IPS-18a (cell line): ENCODE measurements at regions not wholly inside any gene's neighbourhood (a gene's known extent, or its start where the extent isn't known, plus 50 kb on each side); places are given as distances from the start of the nearest gene placed in this dataset.

Experiments
- H3K27ac ChIP-seq: one replicate; pipeline ENCODE4 v1.5.1; 2013; ENCODE audit warnings: low read length
- H3K27me3 ChIP-seq: one replicate; pipeline ENCODE4 v1.6.1; 2013; ENCODE audit warnings: mild to moderate bottlenecking, low read length; ENCODE audit not compliant: control insufficient read depth, insufficient read depth
- H3K36me3 ChIP-seq: one replicate; pipeline ENCODE4 v1.6.1; 2013; ENCODE audit warnings: low read depth, low read length; ENCODE audit not compliant: control insufficient read depth
- H3K4me1 ChIP-seq: one replicate; pipeline ENCODE4 v1.6.1; 2013; ENCODE audit warnings: low read depth, low read length; ENCODE audit not compliant: control insufficient read depth
- H3K4me3 ChIP-seq: one replicate; pipeline ENCODE4 v1.5.1; 2013; ENCODE audit warnings: low read length
- H3K9ac ChIP-seq: one replicate; pipeline ENCODE4 v1.6.1; 2013; ENCODE audit warnings: mild to moderate bottlenecking, low read length, moderate library complexity
- H3K9me3 ChIP-seq: one replicate; pipeline ENCODE4 v1.6.1; 2013; ENCODE audit warnings: low read depth, low read length; ENCODE audit not compliant: control insufficient read depth

DNA sequence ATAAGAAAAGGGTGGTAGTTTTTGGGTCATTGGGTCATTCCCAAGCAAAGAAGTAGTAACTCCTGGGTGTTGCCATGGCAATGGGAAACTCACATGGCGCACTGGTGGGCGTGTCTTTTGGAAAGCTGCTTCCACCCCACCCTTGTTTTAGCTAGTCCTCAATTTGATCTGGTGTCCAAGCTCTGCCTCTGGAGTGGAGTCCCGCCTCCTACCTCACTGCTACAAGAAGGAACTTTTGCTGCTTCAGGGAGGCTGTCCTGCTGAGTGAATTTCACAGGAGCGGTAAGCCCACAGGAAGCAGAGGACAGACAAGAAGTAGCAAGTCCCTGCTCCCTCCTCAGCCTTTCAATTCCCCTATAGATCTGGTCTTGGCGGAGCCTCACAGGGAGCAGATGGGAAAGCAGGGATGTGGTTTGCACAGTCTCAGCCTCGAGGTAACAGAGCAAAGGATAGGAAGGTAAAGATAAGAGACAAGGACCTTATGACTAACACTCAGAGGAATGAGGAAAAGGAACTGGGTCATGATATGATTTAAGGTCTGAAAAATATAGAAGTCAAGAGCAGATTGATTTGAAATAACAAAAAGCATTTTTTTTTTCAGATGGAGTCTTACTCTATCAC, 700.3 kb downstream of the TNS3 start:
- no peaks in the 10 kb centered on the region for H3K36me3 ChIP-seq
- H3K27me3 ChIP-seq, result no peaks in the 10 kb centered on the region
- H3K4me1 ChIP-seq, result no peaks in the 10 kb centered on the region
- no peak overlapping the region for H3K4me3 ChIP-seq
- H3K9me3 ChIP-seq, result no peaks in the 10 kb centered on the region
- no peak overlapping the region for H3K9ac ChIP-seq
- no peak overlapping the region for H3K27ac ChIP-seq

DNA sequence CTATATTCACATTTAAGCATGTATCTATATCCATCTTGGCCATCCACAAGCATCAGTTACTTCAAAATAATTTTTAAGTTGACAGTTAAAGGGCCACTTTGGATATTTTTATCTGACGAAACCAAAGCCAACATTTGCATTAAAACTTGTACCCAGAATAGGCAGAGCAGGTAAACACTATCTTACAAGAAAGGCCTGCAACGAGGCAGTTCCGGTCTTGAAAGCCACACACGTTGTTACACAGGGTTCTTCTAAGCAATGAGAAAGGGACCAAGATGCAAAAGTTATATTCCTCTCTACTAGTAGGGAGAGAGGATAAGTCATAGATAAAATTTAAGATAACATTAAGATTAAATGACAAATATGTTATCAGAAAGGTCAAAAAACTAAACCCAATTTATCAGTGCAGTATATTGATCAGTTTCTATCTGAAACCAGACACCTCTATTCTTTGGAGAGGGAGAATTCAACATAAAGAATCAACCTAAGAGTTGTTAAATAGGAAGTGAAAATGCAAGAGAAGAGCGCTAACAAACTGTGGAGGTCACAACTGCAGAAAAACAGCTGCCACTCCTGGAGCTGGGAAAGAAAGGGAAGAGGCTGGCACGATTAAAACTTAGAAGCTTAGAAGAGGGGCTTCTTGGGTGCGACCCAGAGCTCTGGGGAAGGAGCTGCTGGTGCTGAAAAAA, 701.3 kb downstream of the TNS3 start:
- Histone ChIP-seq H3K27ac (no peak overlapping the region), H3K27me3 (no peaks in the 10 kb centered on the region), H3K9me3 (no peaks in the 10 kb centered on the region), H3K4me3 (no peak overlapping the region), H3K36me3 (no peaks in the 10 kb centered on the region), H3K9ac (no peak overlapping the region), H3K4me1 (no peaks in the 10 kb centered on the region)

DNA sequence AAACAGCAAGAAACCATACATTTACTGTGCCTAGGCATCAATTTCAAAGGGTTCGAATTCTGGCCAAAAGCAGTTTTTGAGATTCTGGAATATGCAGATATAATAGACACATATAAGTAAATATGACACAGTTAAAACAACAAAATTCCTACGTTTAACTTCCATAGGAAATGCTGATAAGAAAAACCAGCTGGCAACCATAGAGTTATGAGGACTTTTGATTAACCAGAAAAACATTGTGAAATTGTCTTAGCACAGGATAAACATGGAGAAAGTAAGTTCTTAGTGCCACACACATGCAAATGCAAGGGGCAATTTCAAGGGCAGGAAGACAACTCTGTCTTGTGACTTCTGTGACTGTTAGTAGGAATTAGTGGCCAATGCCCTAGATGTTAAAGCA, 702.1 kb downstream of the TNS3 start:
- Histone ChIP-seq H3K27ac (no peak overlapping the region), H3K9me3 (no peaks in the 10 kb centered on the region), H3K4me3 (no peak overlapping the region), H3K27me3 (no peaks in the 10 kb centered on the region), H3K9ac (no peak overlapping the region), H3K4me1 (no peaks in the 10 kb centered on the region), H3K36me3 (no peaks in the 10 kb centered on the region)

DNA sequence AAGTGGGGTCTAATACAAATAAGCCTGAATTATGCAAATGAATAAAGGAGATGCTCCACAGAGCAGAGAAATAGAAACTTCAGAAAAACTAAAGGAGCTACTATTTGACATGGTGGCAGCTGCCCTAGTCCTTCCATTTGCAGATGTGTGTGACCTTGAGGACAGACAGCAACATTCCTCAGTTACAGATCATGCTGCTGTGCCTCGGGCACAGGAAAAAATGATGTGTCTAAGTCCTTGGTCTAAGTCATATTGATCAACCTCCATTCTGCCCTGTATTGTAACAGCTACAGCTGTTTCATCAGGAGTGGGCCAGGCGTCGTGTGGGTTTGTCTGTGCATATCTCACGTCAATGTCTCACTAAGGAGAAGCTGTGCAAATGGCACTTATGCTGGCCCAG, 710.4 kb downstream of the TNS3 start:
- H3K4me1 ChIP-seq, result no peaks in the 10 kb centered on the region
- no peaks in the 10 kb centered on the region for H3K36me3 ChIP-seq
- no peak overlapping the region for H3K27ac ChIP-seq
- no peak overlapping the region for H3K9ac ChIP-seq
- no peak overlapping the region for H3K4me3 ChIP-seq
- no peaks in the 10 kb centered on the region for H3K9me3 ChIP-seq
- no peaks in the 10 kb centered on the region for H3K27me3 ChIP-seq

DNA sequence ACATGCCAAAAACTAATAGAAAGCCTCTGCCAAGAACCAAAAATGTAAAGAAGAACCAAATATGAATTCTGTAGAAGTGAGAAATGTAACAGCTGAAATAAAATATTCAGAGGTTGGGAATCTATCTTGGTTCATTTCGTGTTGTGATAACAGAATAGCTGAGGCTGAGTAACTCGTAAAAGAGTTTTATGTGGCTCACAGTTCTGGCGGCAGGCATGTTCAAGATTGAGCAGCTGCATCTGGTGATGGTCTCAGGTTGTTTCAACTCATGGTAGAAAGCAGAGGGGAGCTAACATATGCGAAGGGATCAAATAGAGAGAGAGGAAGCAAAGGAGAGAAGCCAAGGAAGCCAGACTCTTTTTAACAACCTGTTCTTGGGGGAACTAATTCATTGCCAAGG, 717.2 kb downstream of the TNS3 start:
- no peaks in the 10 kb centered on the region for H3K36me3 ChIP-seq
- no peak overlapping the region for H3K27ac ChIP-seq
- H3K9ac ChIP-seq, result no peak overlapping the region
- H3K4me1 ChIP-seq, result no peaks in the 10 kb centered on the region
- no peak overlapping the region for H3K4me3 ChIP-seq
- H3K9me3 ChIP-seq, result no peaks in the 10 kb centered on the region
- no peaks in the 10 kb centered on the region for H3K27me3 ChIP-seq

DNA sequence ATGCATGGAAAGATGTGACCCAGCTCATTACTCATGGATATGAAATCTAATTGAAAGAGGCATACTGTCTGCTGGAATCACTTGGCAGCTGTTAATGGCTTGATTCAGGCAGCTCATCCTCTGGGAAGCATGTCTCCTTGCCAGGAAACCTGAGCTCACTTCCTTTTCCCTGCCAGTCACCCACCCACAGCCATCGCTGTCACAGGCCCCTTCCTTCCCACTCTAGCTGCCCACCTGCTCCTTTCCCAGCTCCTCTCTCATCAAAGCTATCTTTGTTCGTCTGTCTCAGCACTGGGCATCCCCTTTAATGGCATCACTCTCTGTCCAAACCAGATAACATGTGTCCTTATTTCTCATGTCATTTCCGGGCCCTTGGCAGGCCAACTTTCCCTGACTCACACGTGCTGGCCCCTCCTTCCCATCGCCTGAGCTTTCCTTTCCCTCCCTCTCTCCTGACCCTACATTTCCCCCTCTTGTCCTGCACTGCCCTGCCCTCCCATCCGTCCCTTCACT, 721.9 kb downstream of the TNS3 start:
- H3K9ac ChIP-seq, result no peak overlapping the region
- H3K9me3 ChIP-seq, result no peaks in the 10 kb centered on the region
- H3K27me3 ChIP-seq, result no peaks in the 10 kb centered on the region
- H3K4me3 ChIP-seq, result no peak overlapping the region
- H3K27ac ChIP-seq, result no peak overlapping the region
- H3K36me3 ChIP-seq, result no peaks in the 10 kb centered on the region
- no peaks in the 10 kb centered on the region for H3K4me1 ChIP-seq

DNA sequence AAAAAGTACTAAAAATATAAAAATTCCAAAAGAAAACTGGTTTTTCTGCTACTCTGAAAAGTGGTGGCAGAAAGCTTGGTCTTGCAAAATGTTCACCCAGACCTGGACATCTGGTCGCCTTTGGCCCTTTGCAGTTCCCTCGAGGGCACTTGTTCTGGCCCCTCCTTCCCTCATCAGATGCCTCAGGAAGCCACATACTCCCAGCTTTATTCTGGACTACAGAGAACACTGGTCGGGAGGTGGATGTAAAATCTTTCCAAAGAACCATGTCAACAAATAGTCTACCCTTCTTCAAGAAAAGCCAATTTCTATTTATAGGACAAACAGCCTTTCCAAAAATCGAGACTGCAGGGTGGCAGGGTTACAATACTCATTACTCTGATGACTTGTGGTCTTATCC, 726.1 kb downstream of the TNS3 start:
- H3K4me1 ChIP-seq, result no peaks in the 10 kb centered on the region
- no peak overlapping the region for H3K27ac ChIP-seq
- no peak overlapping the region for H3K4me3 ChIP-seq

DNA sequence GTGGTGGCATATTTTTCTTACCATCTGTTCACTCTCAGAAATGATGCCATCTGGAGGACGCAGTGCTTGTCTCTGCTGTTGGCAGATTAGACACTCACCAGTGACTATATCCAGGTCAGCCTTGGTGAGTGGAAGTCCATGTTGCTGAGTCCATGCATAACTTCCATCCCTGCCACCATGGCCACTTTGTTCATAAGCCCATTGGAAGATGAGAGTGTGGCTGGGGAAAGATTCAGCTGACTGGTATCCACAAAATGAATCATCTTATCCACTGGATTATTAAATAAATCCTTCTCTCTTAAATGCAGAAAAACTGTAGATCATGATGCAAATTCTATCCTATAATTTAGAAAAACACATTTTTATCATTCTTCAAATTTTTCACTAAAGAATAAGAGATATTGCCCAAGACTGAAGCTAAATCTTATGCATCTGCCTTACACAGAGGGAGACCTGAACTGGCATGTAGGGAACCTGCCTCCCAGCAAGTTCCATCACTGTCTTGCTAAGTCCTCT, 726.9 kb downstream of the TNS3 start:
- no peak overlapping the region for H3K4me3 ChIP-seq
- no peaks in the 10 kb centered on the region for H3K27me3 ChIP-seq
- H3K27ac ChIP-seq, result no peak overlapping the region
- H3K9me3 ChIP-seq, result no peaks in the 10 kb centered on the region
- no peaks in the 10 kb centered on the region for H3K36me3 ChIP-seq
- H3K9ac ChIP-seq, result no peak overlapping the region
- no peaks in the 10 kb centered on the region for H3K4me1 ChIP-seq

More for the DNA sequence above, 726.1 kb downstream of the TNS3 start:
- no peaks in the 10 kb centered on the region for H3K9me3 ChIP-seq
- H3K27me3 ChIP-seq, result no peaks in the 10 kb centered on the region
- no peaks in the 10 kb centered on the region for H3K36me3 ChIP-seq
- H3K9ac ChIP-seq, result no peak overlapping the region

DNA sequence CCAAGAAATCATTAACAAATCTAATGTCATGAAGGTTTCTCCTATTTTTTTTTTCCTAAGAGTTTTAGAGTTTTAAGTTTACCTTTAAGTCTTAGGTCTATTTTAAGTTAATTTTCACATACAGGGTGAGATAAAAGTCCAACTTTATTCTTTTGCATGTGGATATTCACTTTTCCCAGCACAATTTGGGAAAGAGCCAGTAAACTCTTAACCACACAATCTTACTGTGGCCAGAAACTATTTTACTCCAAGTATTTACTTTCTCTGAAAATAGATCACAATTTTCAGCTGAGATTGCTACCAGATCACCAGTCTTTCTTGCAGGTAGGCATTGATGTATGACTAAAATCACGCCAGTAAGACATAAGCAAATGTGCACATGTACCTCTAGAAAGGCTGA, 728.5 kb downstream of the TNS3 start:
- Histone ChIP-seq H3K27ac (no peak overlapping the region), H3K27me3 (no peaks in the 10 kb centered on the region), H3K36me3 (no peaks in the 10 kb centered on the region), H3K9ac (no peak overlapping the region), H3K9me3 (no peaks in the 10 kb centered on the region), H3K4me1 (no peaks in the 10 kb centered on the region), H3K4me3 (no peak overlapping the region)

DNA sequence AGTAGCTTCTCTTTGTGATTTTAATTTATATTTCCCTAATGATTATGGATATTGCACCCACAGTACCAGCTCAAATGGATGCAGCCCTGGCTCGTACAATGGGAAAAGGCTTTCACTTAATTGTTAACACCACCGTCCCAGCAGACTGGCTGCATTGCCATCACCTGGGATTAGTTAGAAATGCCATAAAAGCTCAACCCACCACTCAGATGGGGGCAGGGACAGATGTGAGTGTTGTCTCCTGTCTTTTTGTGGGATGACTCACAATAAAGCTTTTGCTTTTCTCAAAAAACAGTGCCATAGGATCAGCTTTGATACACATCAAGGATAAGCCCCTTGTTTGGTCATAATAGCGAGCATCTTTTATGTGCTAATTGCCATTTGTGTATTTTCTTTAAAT, 729.1 kb downstream of the TNS3 start:
- no peak overlapping the region for H3K27ac ChIP-seq
- H3K9me3 ChIP-seq, result no peaks in the 10 kb centered on the region
- H3K36me3 ChIP-seq, result no peaks in the 10 kb centered on the region
- H3K27me3 ChIP-seq, result no peaks in the 10 kb centered on the region
- no peak overlapping the region for H3K4me3 ChIP-seq
- H3K9ac ChIP-seq, result no peak overlapping the region
- no peaks in the 10 kb centered on the region for H3K4me1 ChIP-seq

DNA sequence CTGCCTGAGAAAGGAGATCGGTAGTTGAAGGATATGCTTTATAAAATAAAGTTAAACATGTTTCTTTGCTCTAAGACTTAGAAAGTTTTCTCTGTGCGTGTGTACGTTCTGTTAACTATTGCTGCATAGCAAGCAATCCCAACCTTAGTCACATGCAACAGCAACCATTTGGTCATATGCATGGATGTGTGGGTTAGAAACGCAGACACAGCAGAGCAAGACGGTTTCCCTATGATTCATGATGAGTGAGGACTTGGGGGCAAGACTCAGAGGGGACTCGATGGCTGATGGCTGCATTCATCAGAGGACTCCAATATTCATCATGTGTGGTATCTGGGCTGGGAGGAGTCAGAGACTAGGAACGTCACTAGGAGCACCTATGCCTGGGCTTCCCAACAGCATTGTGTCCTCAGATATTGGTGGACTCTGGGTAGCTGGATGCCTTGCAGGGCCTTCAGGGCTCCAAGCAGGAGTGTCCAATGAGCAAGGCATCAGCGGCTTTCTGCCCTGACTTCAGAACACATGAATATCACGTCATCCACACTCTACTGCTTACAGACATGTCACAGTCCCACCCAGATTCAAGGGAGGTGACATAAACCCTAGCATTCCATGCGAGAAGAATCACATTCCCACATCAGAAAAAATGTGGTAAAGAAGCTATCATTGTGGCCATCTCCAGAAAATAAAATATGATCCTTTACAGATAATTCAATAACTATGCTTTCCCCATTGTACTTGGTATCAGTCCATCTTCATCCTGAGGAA, 731.2 kb downstream of the TNS3 start:
- no peak overlapping the region for H3K9ac ChIP-seq
- H3K9me3 ChIP-seq, result no peaks in the 10 kb centered on the region
- no peak overlapping the region for H3K27ac ChIP-seq
- H3K27me3 ChIP-seq, result no peaks in the 10 kb centered on the region
- no peaks in the 10 kb centered on the region for H3K4me1 ChIP-seq
- H3K4me3 ChIP-seq, result no peak overlapping the region
- H3K36me3 ChIP-seq, result no peaks in the 10 kb centered on the region
